Neuronal stem cell (in vitro differentiated cells): ENCODE measurements at regions not wholly inside any gene's neighbourhood (a gene's known extent, or its start where the extent isn't known, plus 50 kb on each side); places are given as distances from the start of the nearest gene placed in this dataset.

ENCODE experiments used
- DNase-seq: peaks from one replicate; pipeline ENCODE4 v3.0.0-alpha.2; 2013; ENCODE audit warnings: low spot score
- H2AFZ ChIP-seq: one replicate; pipeline ENCODE4 v1.6.1; 2013; ENCODE audit warnings: mild to moderate bottlenecking, low read length, inconsistent platforms
- H2AK5ac ChIP-seq: 2 replicates; pipeline ENCODE4 v1.6.1; 2013; ENCODE audit warnings: low read depth, mild to moderate bottlenecking, inconsistent platforms, low read length, moderate library complexity, mixed read lengths
- H2BK120ac ChIP-seq: 2 replicates; pipeline ENCODE4 v1.6.1; 2013; ENCODE audit warnings: low read depth, mild to moderate bottlenecking, inconsistent platforms, low read length, moderate library complexity, mixed read lengths
- H2BK12ac ChIP-seq: one replicate; pipeline ENCODE4 v1.6.1; 2013; ENCODE audit warnings: low read length, inconsistent platforms
- H2BK15ac ChIP-seq: 2 replicates; pipeline ENCODE4 v1.6.1; 2013; ENCODE audit warnings: mild to moderate bottlenecking, low read length, inconsistent platforms, mixed read lengths
- H2BK5ac ChIP-seq: one replicate; pipeline ENCODE4 v1.6.1; 2013; ENCODE audit warnings: inconsistent platforms, mild to moderate bottlenecking, low read length, moderate library complexity
- H3K14ac ChIP-seq: one replicate; pipeline ENCODE4 v1.6.1; 2013; ENCODE audit warnings: low read length, inconsistent platforms
- H3K18ac ChIP-seq: 2 replicates; pipeline ENCODE4 v1.6.1; 2013; ENCODE audit warnings: low read length, inconsistent platforms
- H3K23ac ChIP-seq: 2 replicates; pipeline ENCODE4 v1.6.1; 2013; ENCODE audit warnings: low read depth, mild to moderate bottlenecking, mixed read lengths, low read length, inconsistent platforms; ENCODE audit not compliant: poor library complexity
- H3K27ac ChIP-seq: replicated peaks from 3 replicates; pipeline ENCODE4 v1.5.1; 2013; ENCODE audit warnings: low read length, inconsistent platforms
- H3K27me3 ChIP-seq, 3 experiments: 2 replicates each; pipeline ENCODE4 v1.6.1; 2013; ENCODE audit warnings: low read length in 3 of 3, mild to moderate bottlenecking in 2 of 3, inconsistent platforms in 1 of 3, low read depth in 1 of 3, mixed read lengths in 1 of 3, moderate library complexity in 1 of 3; ENCODE audit not compliant: control insufficient read depth in 3 of 3, insufficient read depth in 3 of 3
- H3K36me3 ChIP-seq, 2 donors: replicated peaks in 1 of 2; 2 replicates each; pipeline ENCODE4 v1.6.1; 2013; ENCODE audit warnings: low read length in 2 of 2; ENCODE audit not compliant: control insufficient read depth in 2 of 2, insufficient read depth in 2 of 2
- H3K4ac ChIP-seq: 2 replicates; pipeline ENCODE4 v1.6.1; 2013; ENCODE audit warnings: inconsistent platforms, mild to moderate bottlenecking, low read length, moderate library complexity
- H3K4me1 ChIP-seq, 2 donors: 1 replicate in 1 of 2; 2 replicates in 1 of 2; pipeline ENCODE4 v1.6.1; 2013; ENCODE audit warnings: low read length in 2 of 2, low read depth in 1 of 2; ENCODE audit not compliant: control insufficient read depth in 2 of 2, insufficient read depth in 1 of 2
- H3K4me2 ChIP-seq: one replicate; pipeline ENCODE4 v1.6.1; 2013; ENCODE audit warnings: mild to moderate bottlenecking, low read length, inconsistent platforms; ENCODE audit not compliant: insufficient read depth, poor library complexity, severe bottlenecking
- H3K4me3 ChIP-seq, 2 donors: 2 replicates each; pipeline ENCODE4 v1.5.1; 2013; ENCODE audit warnings: low read length in 2 of 2, mild to moderate bottlenecking in 2 of 2, inconsistent platforms in 1 of 2, moderate library complexity in 1 of 2
- H3K79me1 ChIP-seq: one replicate; pipeline ENCODE4 v1.6.1; 2013; ENCODE audit warnings: low read depth, mild to moderate bottlenecking, inconsistent platforms, low read length, moderate library complexity
- H3K9ac ChIP-seq: one replicate; pipeline ENCODE4 v1.6.1; 2013; ENCODE audit warnings: mild to moderate bottlenecking, low read depth, low read length, inconsistent platforms; ENCODE audit not compliant: poor library complexity
- H3K9me3 ChIP-seq, 2 donors: replicated peaks in 1 of 2; 2 replicates each; pipeline versions ENCODE3 to v1.6.1; 2013; ENCODE audit warnings: low read length in 2 of 2, mild to moderate bottlenecking in 2 of 2, inconsistent platforms in 1 of 2, low read depth in 1 of 2, mixed read lengths in 1 of 2, moderate library complexity in 1 of 2; ENCODE audit not compliant: control insufficient read depth in 2 of 2, insufficient read depth in 1 of 2
- H4K8ac ChIP-seq: one replicate; pipeline ENCODE4 v1.6.1; 2013; ENCODE audit warnings: low read depth, mild to moderate bottlenecking, inconsistent platforms, low read length, moderate library complexity
- H4K91ac ChIP-seq: one replicate; pipeline ENCODE4 v1.6.1; 2013; ENCODE audit warnings: low read length, low read depth, mild to moderate bottlenecking, inconsistent platforms; ENCODE audit not compliant: poor library complexity
- WGBS, 2 donors: extraction: QIAGEN DNeasy Blood & Tissue Kit; methylation state at CpG; one replicate each; pipeline ENCODE4 v1.1.7; 2013; ENCODE audit warnings: missing lambda C conversion rate in 2 of 2, mixed read lengths in 1 of 2; ENCODE audit not compliant: insufficient read length in 2 of 2, insufficient replicate concordance in 1 of 2; ENCODE audit errors: extremely low coverage in 2 of 2; 5-methylcytosine and 5-hydroxymethylcytosine counted together

DNA sequence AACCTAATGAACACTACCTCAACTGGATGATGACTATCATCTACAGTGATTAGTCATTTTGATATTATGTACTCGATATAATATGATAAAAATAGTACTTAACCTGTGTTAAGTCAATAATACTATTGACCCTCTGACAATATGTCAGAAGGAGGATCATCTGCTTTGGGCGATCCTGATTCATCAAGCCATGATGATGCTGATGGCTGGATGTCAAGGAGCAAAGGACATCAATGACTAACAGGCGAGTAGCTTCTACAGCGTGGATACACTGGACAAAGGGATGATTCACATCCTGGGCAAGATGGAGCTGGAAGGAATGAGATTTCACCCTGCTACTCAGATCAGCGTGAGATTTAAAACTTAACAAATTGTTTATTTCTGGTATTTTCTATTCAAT lies 94.4 kb upstream of the SKAP2 start:
- Histone ChIP-seq H3K27me3 (no peaks in the 10 kb centered on the region), H3K9ac (no peak overlapping the region), H2BK12ac (no peak overlapping the region), H4K8ac (no peak overlapping the region), H2BK15ac (no peak overlapping the region), H2AFZ (no peak overlapping the region), H2BK5ac (no peak overlapping the region), H3K27ac (no peak overlapping the region), H3K4me1 (no peaks in the 10 kb centered on the region), H3K79me1 (no peaks in the 10 kb centered on the region), H2BK120ac (no peak overlapping the region), H3K4ac (no peak overlapping the region), H3K4me2 (no peak overlapping the region), H3K14ac (no peak overlapping the region), H4K91ac (no peak overlapping the region), H3K18ac (no peak overlapping the region), H3K4me3 (no peak overlapping the region), H3K23ac (no peak overlapping the region), H2AK5ac (no peak overlapping the region), H3K9me3 (no peaks in the 10 kb centered on the region), H3K36me3 (no peaks in the 10 kb centered on the region)
- DNase-seq, result no peak
- no CpG with 5 or more reads among the region's 5 CpGs for WGBS, 2 donors

GRCh38 chr7:26955516-26955915 lies 91.1 kb upstream of the SKAP2 start:
- no peak for DNase-seq
- H2AK5ac ChIP-seq, result no peak overlapping the region
- no peaks in the 10 kb centered on the region for H3K27me3 ChIP-seq
- H3K18ac ChIP-seq, result no peak overlapping the region
- H3K4me1 ChIP-seq, result no peaks in the 10 kb centered on the region
- H4K91ac ChIP-seq, result no peak overlapping the region
- no peak overlapping the region for H3K4me2 ChIP-seq
- no peak overlapping the region for H3K4me3 ChIP-seq
- H2BK120ac ChIP-seq, result no peak overlapping the region
- no peak overlapping the region for H2BK15ac ChIP-seq
- no peak overlapping the region for H3K9ac ChIP-seq
- no peak overlapping the region for H4K8ac ChIP-seq
- no peak overlapping the region for H2BK12ac ChIP-seq
- no peaks in the 10 kb centered on the region for H3K79me1 ChIP-seq
- no peak overlapping the region for H3K27ac ChIP-seq
- H2AFZ ChIP-seq, result no peak overlapping the region
- no peak overlapping the region for H3K4ac ChIP-seq
- H3K14ac ChIP-seq, result no peak overlapping the region
- no CpG with 5 or more reads among the region's 2 CpGs for WGBS, 2 donors
- no peak overlapping the region for H3K23ac ChIP-seq
- H2BK5ac ChIP-seq, result no peak overlapping the region
- H3K36me3 ChIP-seq, result no peaks in the 10 kb centered on the region
- H3K9me3 ChIP-seq, result no peaks in the 10 kb centered on the region

DNA sequence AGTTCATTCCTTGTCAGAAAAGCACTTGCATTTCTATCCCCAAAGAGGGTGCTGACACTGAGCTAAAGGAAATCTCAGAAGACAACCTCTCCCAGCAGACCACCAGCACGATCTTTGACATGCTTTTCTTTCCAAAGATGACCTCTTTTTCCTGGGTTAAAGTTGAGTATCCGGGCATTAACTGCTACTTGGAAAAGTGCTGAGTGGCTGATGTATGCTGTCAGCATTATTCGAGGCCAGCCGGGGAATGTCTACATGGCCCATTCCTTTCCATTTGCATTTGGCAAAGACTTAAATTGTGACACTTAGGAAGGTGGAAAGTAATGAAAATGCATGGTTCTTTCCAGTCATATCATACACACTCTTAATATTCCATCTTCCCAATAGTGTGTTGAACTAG lies 90.6 kb upstream of the SKAP2 start:
- Histone ChIP-seq H3K4me2 (no peak overlapping the region), H3K14ac (no peak overlapping the region), H2BK120ac (no peak overlapping the region), H3K27me3 (no peaks in the 10 kb centered on the region), H3K4me3 (no peak overlapping the region), H4K8ac (no peak overlapping the region), H2AK5ac (no peak overlapping the region), H3K23ac (no peak overlapping the region), H2AFZ (no peak overlapping the region), H2BK15ac (no peak overlapping the region), H3K79me1 (no peaks in the 10 kb centered on the region), H3K27ac (no peak overlapping the region), H3K4me1 (no peaks in the 10 kb centered on the region), H3K4ac (no peak overlapping the region), H2BK12ac (no peak overlapping the region), H3K9me3 (no peaks in the 10 kb centered on the region), H2BK5ac (no peak overlapping the region), H4K91ac (no peak overlapping the region), H3K18ac (no peak overlapping the region), H3K36me3 (no peaks in the 10 kb centered on the region), H3K9ac (no peak overlapping the region)
- no peak for DNase-seq
- no CpG with 5 or more reads among the region's 4 CpGs for WGBS, 2 donors

- no peaks in the 10 kb centered on the region for H3K36me3 ChIP-seq
- no peak overlapping the region for H3K4me2 ChIP-seq
- H3K27me3 ChIP-seq, result no peaks in the 10 kb centered on the region
- no peaks in the 10 kb centered on the region for H3K9me3 ChIP-seq
- H2BK5ac ChIP-seq, result no peak overlapping the region
- no peak overlapping the region for H2AFZ ChIP-seq
- H3K4ac ChIP-seq, result no peak overlapping the region
- no peak overlapping the region for H3K23ac ChIP-seq
- H2BK12ac ChIP-seq, result no peak overlapping the region
- H3K79me1 ChIP-seq, result no peaks in the 10 kb centered on the region
- H3K27ac ChIP-seq, result no peak overlapping the region
- H4K8ac ChIP-seq, result no peak overlapping the region
- no peak overlapping the region for H2AK5ac ChIP-seq
- H4K91ac ChIP-seq, result no peak overlapping the region
- H3K4me3 ChIP-seq, result no peak overlapping the region
- no peak overlapping the region for H3K18ac ChIP-seq
- no peak overlapping the region for H3K9ac ChIP-seq
- no peak overlapping the region for H3K14ac ChIP-seq
- DNase-seq, result no peak
- no peak overlapping the region for H2BK120ac ChIP-seq
- WGBS, 2 donors, result no CpG with 5 or more reads among the region's 4 CpGs
- H2BK15ac ChIP-seq, result no peak overlapping the region
- H3K4me1 ChIP-seq, result peaks cover 0 to 4% of the 10 kb centered on the region in 2 donors
Observed at GRCh38 chr7:26951407-26951950, 87.1 kb upstream of the SKAP2 start.
